Fibroblast of lung (primary cell): ENCODE measurements at regions not wholly inside any gene's neighbourhood (a gene's known extent, or its start where the extent isn't known, plus 50 kb on each side); places are given as distances from the start of the nearest gene placed in this dataset.

ENCODE experiments used
- DNase-seq, 2 donors: peaks; one replicate each; pipeline versions ENCODE4 v3.0.0 to v3.0.0-alpha.2; 2010; ENCODE audit warnings: low read depth in 2 of 2
- H2AFZ ChIP-seq: 2 replicates; pipeline ENCODE4 v1.5.1; 2012; ENCODE audit warnings: low read length, control low read depth, inconsistent platforms
- H3K27ac ChIP-seq: 2 replicates; pipeline ENCODE4 v1.5.1; 2011; ENCODE audit warnings: low read length, control low read depth; ENCODE audit not compliant: insufficient read depth
- H3K27me3 ChIP-seq: 2 replicates; pipeline ENCODE4 v1.5.1; 2011; ENCODE audit warnings: mild to moderate bottlenecking, low read length; ENCODE audit not compliant: control insufficient read depth, insufficient read depth
- H3K36me3 ChIP-seq: 2 replicates; pipeline ENCODE4 v1.5.1; 2011; ENCODE audit warnings: low read length; ENCODE audit not compliant: control insufficient read depth, insufficient read depth
- H3K4me1 ChIP-seq: 2 replicates; pipeline ENCODE4 v1.5.1; 2011; ENCODE audit warnings: low read length; ENCODE audit not compliant: control insufficient read depth, insufficient read depth; ENCODE audit errors: extremely low read depth
- H3K4me2 ChIP-seq: 2 replicates; pipeline ENCODE4 v1.5.1; 2011; ENCODE audit warnings: low read length, control low read depth; ENCODE audit not compliant: insufficient read depth; ENCODE audit errors: extremely low read depth
- H3K4me3 ChIP-seq, 4 experiments: fragments of 200-600 bp in 1 of 4; sonication (generic) in 1 of 4; replicated peaks in 1 of 4; 2 replicates each; pipeline ENCODE4 v1.5.1; 2011 to 2016; ENCODE audit warnings: low read length in 4 of 4, low read depth in 3 of 4, mild to moderate bottlenecking in 3 of 4, control low read depth in 2 of 4, inconsistent platforms in 1 of 4, mixed read lengths in 1 of 4; ENCODE audit not compliant: insufficient read depth in 1 of 4; ENCODE audit errors: control extremely low read depth in 1 of 4
- H3K79me2 ChIP-seq: 2 replicates; pipeline ENCODE4 v1.5.1; 2012; ENCODE audit warnings: mild to moderate bottlenecking, low read length, inconsistent platforms; ENCODE audit not compliant: control insufficient read depth, insufficient read depth
- H3K9ac ChIP-seq: 2 replicates; pipeline ENCODE4 v1.5.1; 2011; ENCODE audit warnings: mild to moderate bottlenecking, low read length, control low read depth; ENCODE audit not compliant: insufficient read depth
- H3K9me3 ChIP-seq: 2 replicates; pipeline ENCODE4 v1.5.1; 2012; ENCODE audit warnings: low read depth, low read length; ENCODE audit not compliant: control insufficient read depth, insufficient read depth
- H4K20me1 ChIP-seq: 2 replicates; pipeline ENCODE4 v1.5.1; 2011; ENCODE audit warnings: low read length; ENCODE audit not compliant: control insufficient read depth, insufficient read depth; ENCODE audit errors: extremely low read depth
- CTCF ChIP-seq, 2 donors: IDR thresholded peaks in 1 of 2; conservative IDR thresholded peaks in 1 of 2; 1 replicate in 1 of 2; 2 replicates in 1 of 2; pipeline ENCODE4 v1.5.1; 2011 to 2012; ENCODE audit warnings: low read length in 2 of 2, control low read depth in 1 of 2, inconsistent platforms in 1 of 2, low read depth in 1 of 2, mild to moderate bottlenecking in 1 of 2
- EZH2 ChIP-seq: IDR thresholded peaks from 2 replicates; pipeline ENCODE4 v1.5.1; 2012; ENCODE audit warnings: low read length, control low read depth, mild to moderate bottlenecking; ENCODE audit errors: missing control alignments

- Histone ChIP-seq H3K4me1 (no peaks in the 10 kb centered on the region), H3K36me3 (no peaks in the 10 kb centered on the region), H4K20me1 (no peaks in the 10 kb centered on the region), H3K4me2 (no peak overlapping the region), H3K27ac (no peak overlapping the region), H3K79me2 (no peaks in the 10 kb centered on the region), H2AFZ (no peak overlapping the region), H3K27me3 (no peaks in the 10 kb centered on the region), H3K4me3 (no peak overlapping the region), H3K9ac (no peak overlapping the region), H3K9me3 (no peaks in the 10 kb centered on the region)
- no peak for TF ChIP-seq CTCF (conservative IDR thresholded peaks at IDR 0.05 in 1 of 2, IDR thresholded peaks at IDR 0.05 in 1 of 2; ENCODE audit: low read depth in 1 of 2, low read length in 2 of 2)
- no peak for TF ChIP-seq EZH2
- DNase-seq, result peak in 1 of 2 donors; percentile 21
Measured at GRCh38 chr2:67888351-67889005, 174.3 kb downstream of the C1D start.

- no peaks in the 10 kb centered on the region for H3K36me3 ChIP-seq
- DNase-seq, result no peak
- H2AFZ ChIP-seq, result no peak overlapping the region
- H3K79me2 ChIP-seq, result no peaks in the 10 kb centered on the region
- H3K27me3 ChIP-seq, result no peaks in the 10 kb centered on the region
- H3K4me1 ChIP-seq, result no peaks in the 10 kb centered on the region
- H3K4me2 ChIP-seq, result no peak overlapping the region
- H3K9ac ChIP-seq, result no peak overlapping the region
- no peak for TF ChIP-seq EZH2
- TF ChIP-seq CTCF (conservative IDR thresholded peaks at IDR 0.05 in 1 of 2, IDR thresholded peaks at IDR 0.05 in 1 of 2; ENCODE audit: low read depth in 1 of 2, low read length in 2 of 2), result no peak
- H4K20me1 ChIP-seq, result no peaks in the 10 kb centered on the region
- no peak overlapping the region for H3K27ac ChIP-seq
- H3K4me3 ChIP-seq, result no peak overlapping the region
- H3K9me3 ChIP-seq, result no peaks in the 10 kb centered on the region
Measured at GRCh38 chr2:67889056-67889455, 173.7 kb downstream of the C1D start.

- H2AFZ ChIP-seq, result no peak overlapping the region
- DNase-seq, result no peak
- no peaks in the 10 kb centered on the region for H3K36me3 ChIP-seq
- H3K4me1 ChIP-seq, result no peaks in the 10 kb centered on the region
- no peak overlapping the region for H3K4me3 ChIP-seq
- no peaks in the 10 kb centered on the region for H3K9me3 ChIP-seq
- H3K79me2 ChIP-seq, result no peaks in the 10 kb centered on the region
- no peaks in the 10 kb centered on the region for H3K27me3 ChIP-seq
- H3K4me2 ChIP-seq, result no peak overlapping the region
- TF ChIP-seq EZH2 (no peak), CTCF (conservative IDR thresholded peaks at IDR 0.05 in 1 of 2, IDR thresholded peaks at IDR 0.05 in 1 of 2; ENCODE audit: low read depth in 1 of 2, low read length in 2 of 2) (no peak)
- no peak overlapping the region for H3K27ac ChIP-seq
- no peaks in the 10 kb centered on the region for H4K20me1 ChIP-seq
- no peak overlapping the region for H3K9ac ChIP-seq
Measured at GRCh38 chr2:67891642-67892041, 171.2 kb downstream of the C1D start.
